Gastroesophageal sphincter (tissue), 3 donors: ENCODE measurements at regions not wholly inside any gene's neighbourhood (a gene's known extent, or its start where the extent isn't known, plus 50 kb on each side); places are given as distances from the start of the nearest gene placed in this dataset.

Experiments
- CTCF ChIP-seq, 4 experiments: fragments of 200-600 bp in 2 of 4; fragments of 450-650 bp in 2 of 4; sonication (generic) in 1 of 4; IDR thresholded peaks; one replicate each; pipeline ENCODE4 v1.5.1; 2017 to 2019; ENCODE audit warnings: antibody characterized with exemption in 4 of 4, mild to moderate bottlenecking in 2 of 4, moderate library complexity in 2 of 4
- EP300 ChIP-seq: sonication (generic); formaldehyde crosslinking; IDR thresholded peaks from one replicate; pipeline ENCODE4 v1.6.1; 2017; ENCODE audit warnings: antibody characterized with exemption, mild to moderate bottlenecking
- POLR2A ChIP-seq, 2 donors: fragments of 450-650 bp; IDR thresholded peaks; one replicate each; pipeline ENCODE4 v1.6.1; 2017; ENCODE audit warnings: antibody characterized with exemption in 2 of 2, mild to moderate bottlenecking in 2 of 2, moderate library complexity in 1 of 2
- POLR2AphosphoS5 ChIP-seq: sonication (generic); formaldehyde crosslinking; IDR thresholded peaks from one replicate; pipeline ENCODE4 v1.6.1; 2017; ENCODE audit warnings: antibody characterized with exemption

- TF ChIP-seq POLR2AphosphoS5 (no peak), CTCF (IDR thresholded peaks at IDR 0.05) (no peak), POLR2A (IDR thresholded peaks at IDR 0.05) (no peak), EP300 (no peak)
Measured at GRCh38 chr20:60092729-60093128, 134.5 kb downstream of the CDH26 start.
